HEK293 (cell line): ENCODE measurements at regions not wholly inside any gene's neighbourhood (a gene's known extent, or its start where the extent isn't known, plus 50 kb on each side); places are given as distances from the start of the nearest gene placed in this dataset.

Experiments
- BCL11A ChIP-seq: fragments of 450-650 bp; formaldehyde crosslinking; IDR thresholded peaks from 2 replicates; pipeline ENCODE4 v1.5.1; 2016; ENCODE audit warnings: low read depth, missing biosample characterization, missing genetic modification characterization
- YY1 ChIP-seq: fragments of 450-650 bp; formaldehyde crosslinking; IDR thresholded peaks from 2 replicates; pipeline ENCODE4 v1.5.1; 2018; ENCODE audit warnings: missing biosample characterization, missing genetic modification characterization
- ZBTB20 ChIP-seq: fragments of 450-650 bp; formaldehyde crosslinking; IDR thresholded peaks from 2 replicates; pipeline ENCODE4 v1.5.1; 2016; ENCODE audit warnings: missing biosample characterization, missing genetic modification characterization
- ZNF155 ChIP-seq: fragments of 450-650 bp; formaldehyde crosslinking; IDR thresholded peaks from 2 replicates; pipeline ENCODE4 v1.5.1; 2016; ENCODE audit warnings: missing biosample characterization, missing genetic modification characterization
- ZNF174 ChIP-seq: fragments of 450-650 bp; formaldehyde crosslinking; IDR thresholded peaks from 2 replicates; pipeline ENCODE4 v1.5.0; 2017; ENCODE audit warnings: missing biosample characterization, mild to moderate bottlenecking, missing genetic modification characterization
- ZNF214 ChIP-seq: fragments of 450-650 bp; formaldehyde crosslinking; IDR thresholded peaks from 2 replicates; pipeline ENCODE4 v1.5.1; 2017; ENCODE audit warnings: missing biosample characterization, mild to moderate bottlenecking, missing genetic modification characterization, borderline replicate concordance
- ZNF558 ChIP-seq: fragments of 450-650 bp; formaldehyde crosslinking; IDR thresholded peaks from 2 replicates; pipeline ENCODE4 v1.5.1; 2016; ENCODE audit warnings: missing biosample characterization, missing genetic modification characterization
- TF ChIP-seq, protein P1 (sequence below): fragments of 450-650 bp; formaldehyde crosslinking; IDR thresholded peaks from 2 replicates; pipeline ENCODE4 v1.5.1; 2016; ENCODE audit warnings: missing biosample characterization, missing genetic modification characterization
- TF ChIP-seq, protein P2 (sequence below): fragments of 450-650 bp; formaldehyde crosslinking; IDR thresholded peaks from 2 replicates; pipeline ENCODE4 v1.5.1; 2016; ENCODE audit warnings: missing biosample characterization, missing genetic modification characterization
- TF ChIP-seq, protein P3 (sequence below): fragments of 450-650 bp; formaldehyde crosslinking; IDR thresholded peaks from 2 replicates; pipeline ENCODE4 v1.5.1; 2016; ENCODE audit warnings: missing biosample characterization, missing genetic modification characterization, low read depth
- TF ChIP-seq, protein P4 (sequence below): sonication (generic); formaldehyde crosslinking; IDR thresholded peaks from 2 replicates; pipeline ENCODE4 v1.8.1; 2022; ENCODE audit warnings: mild to moderate bottlenecking, moderate library complexity, missing genetic modification reagents

DNA sequence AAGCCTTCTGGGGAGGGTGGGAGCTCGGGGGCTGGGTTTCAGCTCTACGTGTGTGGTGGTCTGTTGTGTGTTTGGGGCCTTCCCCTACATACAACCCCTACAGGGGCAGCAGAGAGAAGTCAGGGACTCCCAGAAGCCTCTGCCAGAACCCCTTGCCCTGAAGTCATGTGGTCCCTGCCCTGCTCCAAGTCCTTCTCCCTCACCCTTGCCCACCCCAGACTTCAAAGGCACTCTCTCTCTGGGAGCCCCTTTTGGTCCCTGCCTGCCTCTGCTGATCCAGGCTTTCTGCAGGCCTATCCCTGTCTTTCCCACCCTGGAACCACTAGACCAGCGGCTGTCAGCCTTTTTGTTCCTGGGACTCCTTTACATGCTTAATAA is 61.1 kb upstream of the PSD2 start:
- TF ChIP-seq ZNF558 (tag by site-specific recombination): no peak
- TF ChIP-seq, protein P1, sequence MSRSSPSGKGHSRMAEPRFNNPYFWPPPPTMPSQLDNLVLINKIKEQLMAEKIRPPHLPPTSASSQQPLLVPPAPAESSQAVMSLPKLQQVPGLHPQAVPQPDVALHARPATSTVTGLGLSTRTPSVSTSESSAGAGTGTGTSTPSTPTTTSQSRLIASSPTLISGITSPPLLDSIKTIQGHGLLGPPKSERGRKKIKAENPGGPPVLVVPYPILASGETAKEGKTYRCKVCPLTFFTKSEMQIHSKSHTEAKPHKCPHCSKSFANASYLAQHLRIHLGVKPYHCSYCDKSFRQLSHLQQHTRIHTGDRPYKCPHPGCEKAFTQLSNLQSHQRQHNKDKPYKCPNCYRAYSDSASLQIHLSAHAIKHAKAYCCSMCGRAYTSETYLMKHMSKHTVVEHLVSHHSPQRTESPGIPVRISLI (tag by site-specific recombination): no peak
- TF ChIP-seq, protein P2, sequence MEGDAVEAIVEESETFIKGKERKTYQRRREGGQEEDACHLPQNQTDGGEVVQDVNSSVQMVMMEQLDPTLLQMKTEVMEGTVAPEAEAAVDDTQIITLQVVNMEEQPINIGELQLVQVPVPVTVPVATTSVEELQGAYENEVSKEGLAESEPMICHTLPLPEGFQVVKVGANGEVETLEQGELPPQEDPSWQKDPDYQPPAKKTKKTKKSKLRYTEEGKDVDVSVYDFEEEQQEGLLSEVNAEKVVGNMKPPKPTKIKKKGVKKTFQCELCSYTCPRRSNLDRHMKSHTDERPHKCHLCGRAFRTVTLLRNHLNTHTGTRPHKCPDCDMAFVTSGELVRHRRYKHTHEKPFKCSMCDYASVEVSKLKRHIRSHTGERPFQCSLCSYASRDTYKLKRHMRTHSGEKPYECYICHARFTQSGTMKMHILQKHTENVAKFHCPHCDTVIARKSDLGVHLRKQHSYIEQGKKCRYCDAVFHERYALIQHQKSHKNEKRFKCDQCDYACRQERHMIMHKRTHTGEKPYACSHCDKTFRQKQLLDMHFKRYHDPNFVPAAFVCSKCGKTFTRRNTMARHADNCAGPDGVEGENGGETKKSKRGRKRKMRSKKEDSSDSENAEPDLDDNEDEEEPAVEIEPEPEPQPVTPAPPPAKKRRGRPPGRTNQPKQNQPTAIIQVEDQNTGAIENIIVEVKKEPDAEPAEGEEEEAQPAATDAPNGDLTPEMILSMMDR (tag by site-specific recombination): no peak
- no peak for TF ChIP-seq ZNF214
- TF ChIP-seq, protein P3, sequence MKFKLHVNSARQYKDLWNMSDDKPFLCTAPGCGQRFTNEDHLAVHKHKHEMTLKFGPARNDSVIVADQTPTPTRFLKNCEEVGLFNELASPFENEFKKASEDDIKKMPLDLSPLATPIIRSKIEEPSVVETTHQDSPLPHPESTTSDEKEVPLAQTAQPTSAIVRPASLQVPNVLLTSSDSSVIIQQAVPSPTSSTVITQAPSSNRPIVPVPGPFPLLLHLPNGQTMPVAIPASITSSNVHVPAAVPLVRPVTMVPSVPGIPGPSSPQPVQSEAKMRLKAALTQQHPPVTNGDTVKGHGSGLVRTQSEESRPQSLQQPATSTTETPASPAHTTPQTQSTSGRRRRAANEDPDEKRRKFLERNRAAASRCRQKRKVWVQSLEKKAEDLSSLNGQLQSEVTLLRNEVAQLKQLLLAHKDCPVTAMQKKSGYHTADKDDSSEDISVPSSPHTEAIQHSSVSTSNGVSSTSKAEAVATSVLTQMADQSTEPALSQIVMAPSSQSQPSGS (tag by site-specific recombination): no peak
- TF ChIP-seq YY1 (tag by site-specific recombination): no peak
- TF ChIP-seq ZBTB20 (tag by site-specific recombination): no peak
- no peak for TF ChIP-seq BCL11A (tag by site-specific recombination)
- TF ChIP-seq, protein P4, sequence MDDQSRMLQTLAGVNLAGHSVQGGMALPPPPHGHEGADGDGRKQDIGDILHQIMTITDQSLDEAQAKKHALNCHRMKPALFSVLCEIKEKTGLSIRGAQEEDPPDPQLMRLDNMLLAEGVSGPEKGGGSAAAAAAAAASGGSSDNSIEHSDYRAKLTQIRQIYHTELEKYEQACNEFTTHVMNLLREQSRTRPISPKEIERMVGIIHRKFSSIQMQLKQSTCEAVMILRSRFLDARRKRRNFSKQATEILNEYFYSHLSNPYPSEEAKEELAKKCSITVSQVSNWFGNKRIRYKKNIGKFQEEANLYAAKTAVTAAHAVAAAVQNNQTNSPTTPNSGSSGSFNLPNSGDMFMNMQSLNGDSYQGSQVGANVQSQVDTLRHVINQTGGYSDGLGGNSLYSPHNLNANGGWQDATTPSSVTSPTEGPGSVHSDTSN (CRISPR knock-in tag): no peak
- no peak for TF ChIP-seq ZNF155
- no peak for TF ChIP-seq ZNF174 (tag by site-specific recombination)
